BLaER1 (cell line): ENCODE measurements at regions not wholly inside any gene's neighbourhood (a gene's known extent, or its start where the extent isn't known, plus 50 kb on each side); places are given as distances from the start of the nearest gene placed in this dataset.

ENCODE experiments used
- H3K27ac ChIP-seq: shearing (Covaris generic); formaldehyde crosslinking; 2 replicates; pipeline ENCODE4 v1.8.1; 2022
- H3K27me3 ChIP-seq: shearing (Covaris generic); formaldehyde crosslinking; 2 replicates; pipeline ENCODE4 v1.8.1; 2022
- H3K36me3 ChIP-seq: shearing (Covaris generic); formaldehyde crosslinking; 2 replicates; pipeline ENCODE4 v1.8.1; 2022
- H3K4me1 ChIP-seq: shearing (Covaris generic); formaldehyde crosslinking; 2 replicates; pipeline ENCODE4 v1.8.1; 2022
- H3K4me2 ChIP-seq: shearing (Covaris generic); formaldehyde crosslinking; 2 replicates; pipeline ENCODE4 v1.8.1; 2022
- H3K4me3 ChIP-seq: shearing (Covaris generic); formaldehyde crosslinking; 2 replicates; pipeline ENCODE4 v1.8.1; 2022
- H3K9ac ChIP-seq: shearing (Covaris generic); formaldehyde crosslinking; 2 replicates; pipeline ENCODE4 v1.8.1; 2022
- H3K9me3 ChIP-seq: shearing (Covaris generic); formaldehyde crosslinking; 2 replicates; pipeline ENCODE4 v1.8.1; 2022
- H4K20me1 ChIP-seq: shearing (Covaris generic); formaldehyde crosslinking; 2 replicates; pipeline ENCODE4 v1.8.1; 2022
- Cebpa-rat ChIP-seq: shearing (Covaris generic); IDR thresholded peaks from 2 replicates; pipeline ENCODE4 v1.8.1; 2022

DNA sequence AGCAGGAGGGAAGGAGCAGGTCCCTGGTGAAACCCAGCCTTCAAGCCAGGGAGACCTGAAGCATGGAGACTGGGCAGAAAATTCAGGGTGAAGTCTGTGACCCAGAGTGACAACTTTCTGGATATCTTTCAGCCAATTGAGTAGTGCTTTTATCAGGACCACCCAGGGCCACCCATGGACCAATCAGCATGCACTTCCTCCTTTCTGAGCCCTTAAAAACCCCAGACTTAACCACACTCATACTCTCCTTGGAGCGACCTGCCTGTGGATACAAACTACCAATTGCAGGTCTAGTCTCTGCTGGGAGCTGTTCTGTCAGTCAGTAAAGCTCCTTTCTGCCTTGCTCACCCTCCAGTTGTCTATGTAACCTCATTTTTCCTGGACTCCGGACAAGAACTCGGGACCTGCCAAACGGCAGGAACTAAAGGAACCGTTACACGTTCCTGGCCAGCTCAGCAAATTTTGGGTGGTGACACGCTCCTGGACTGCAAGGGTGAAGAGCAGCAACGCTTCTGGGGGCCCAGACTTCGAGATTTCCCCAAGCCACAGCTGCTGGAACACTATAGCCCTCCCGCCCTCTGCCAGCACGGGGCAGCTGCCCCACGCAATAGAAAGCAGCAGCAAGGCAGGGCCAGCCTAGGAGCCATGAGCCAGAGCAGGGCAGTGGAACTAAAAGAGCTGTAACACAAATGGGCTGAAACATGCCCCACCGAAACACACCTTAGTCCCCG lies 1183.4 kb downstream of the AMY1C start:
- Histone ChIP-seq H3K27ac (peak overlapping the region; percentile 76), H3K9me3 (peaks cover 45% of the 10 kb centered on the region; the same call in 1 of the 2 replicates), H3K9ac (peak overlapping the region; percentile 57), H3K27me3 (no peaks in the 10 kb centered on the region), H3K4me1 (peaks cover 49% of the 10 kb centered on the region), H3K36me3 (peaks cover 6% of the 10 kb centered on the region; the same call in 1 of the 2 replicates), H3K4me2 (peak overlapping the region; percentile 75), H4K20me1 (no peaks in the 10 kb centered on the region), H3K4me3 (peak overlapping the region; percentile 46; the same call in 1 of the 2 replicates)
- TF ChIP-seq Cebpa-rat: no peak

DNA sequence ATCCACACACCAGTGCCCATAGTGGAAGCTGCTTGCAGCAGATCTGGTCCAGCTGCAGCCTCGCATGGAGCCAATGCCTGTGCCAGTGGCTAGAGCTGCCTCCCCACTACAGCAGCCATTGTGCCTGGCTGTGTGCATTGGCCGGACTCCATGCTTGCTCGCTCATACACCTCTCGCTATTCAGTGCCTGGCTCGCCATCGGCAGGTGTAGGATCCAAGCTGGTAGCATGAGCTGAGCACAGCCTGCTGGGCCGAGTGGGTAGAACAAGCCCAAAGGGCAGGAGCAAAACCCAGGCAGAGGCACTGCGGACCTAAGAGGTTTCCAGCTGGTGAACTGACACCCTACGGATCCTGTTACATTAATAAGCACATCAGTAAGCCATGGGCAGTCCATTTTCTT lies 1184.1 kb downstream of the AMY1C start:
- Histone ChIP-seq H3K4me3 (no peak overlapping the region), H3K36me3 (0 out of 2 replicates have a peak, but pooled peaks cover 6% of the 10 kb centered on the region), H3K4me1 (peaks cover 49% of the 10 kb centered on the region), H4K20me1 (no peaks in the 10 kb centered on the region), H3K9ac (no peak overlapping the region), H3K27me3 (no peaks in the 10 kb centered on the region), H3K9me3 (peaks cover 38% of the 10 kb centered on the region; the same call in 1 of the 2 replicates), H3K27ac (peak overlapping the region; percentile 76), H3K4me2 (peak overlapping the region; percentile 75; the same call in 1 of the 2 replicates)
- TF ChIP-seq Cebpa-rat: no peak

DNA sequence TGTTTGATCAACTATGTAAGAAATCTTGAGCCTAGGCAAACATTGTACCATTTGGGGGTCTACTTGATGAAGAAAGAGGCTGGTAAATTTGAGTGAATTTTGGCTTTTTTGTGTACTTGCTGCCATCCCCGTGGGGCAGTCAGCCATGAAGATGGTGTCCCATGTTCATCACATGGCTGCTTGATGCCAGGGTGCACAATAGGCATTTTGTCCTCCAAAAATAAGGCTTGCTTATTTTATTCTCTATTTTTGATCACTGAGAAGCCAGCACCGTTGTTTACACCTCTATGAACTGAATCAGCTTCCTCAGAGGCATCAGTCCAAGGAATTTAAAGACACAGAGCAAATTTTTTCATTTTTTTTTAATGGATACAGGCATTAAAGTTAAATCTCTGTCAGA lies 1195.7 kb downstream of the AMY1C start:
- no peaks in the 10 kb centered on the region for H3K36me3 ChIP-seq
- H3K27ac ChIP-seq: no peak overlapping the region
- H3K27me3 ChIP-seq: no peaks in the 10 kb centered on the region
- H4K20me1 ChIP-seq: no peaks in the 10 kb centered on the region
- H3K4me2 ChIP-seq: no peak overlapping the region
- no peak overlapping the region for H3K4me3 ChIP-seq
- H3K9ac ChIP-seq: no peak overlapping the region
- no peaks in the 10 kb centered on the region for H3K4me1 ChIP-seq
- peaks cover 34% of the 10 kb centered on the region for H3K9me3 ChIP-seq
- TF ChIP-seq Cebpa-rat: no peak

DNA sequence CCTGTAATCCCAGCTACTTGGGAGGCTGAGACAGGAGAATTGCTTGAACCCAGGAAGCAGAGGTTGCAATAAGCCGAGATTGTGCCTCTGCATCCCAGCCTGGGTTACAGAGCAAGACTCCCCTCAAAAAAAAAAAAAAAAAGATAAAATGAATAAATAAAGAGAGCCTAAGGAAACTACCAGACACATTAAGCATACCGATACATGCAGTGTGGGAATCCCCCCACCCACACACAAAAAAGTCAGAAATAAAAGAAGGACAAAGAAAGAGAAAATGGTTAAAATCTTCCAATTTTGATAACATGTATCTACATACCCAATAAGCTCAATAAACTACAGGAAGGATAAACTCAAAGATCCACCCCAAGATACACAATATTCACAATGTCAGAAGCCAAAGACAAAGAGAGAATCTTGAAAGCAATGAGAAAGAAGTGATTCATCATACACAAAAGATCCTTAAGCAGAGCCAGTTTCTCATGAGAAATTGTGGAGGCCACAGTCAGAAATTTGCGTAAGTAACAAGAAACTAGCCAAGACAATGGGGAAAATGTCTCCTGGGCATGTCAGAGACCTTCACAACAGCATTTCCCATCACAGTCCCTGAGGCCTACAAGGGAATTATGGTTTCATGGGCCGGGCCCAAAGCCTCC lies 1197.0 kb downstream of the AMY1C start:
- no peak overlapping the region for H3K27ac ChIP-seq
- H3K4me1 ChIP-seq: no peaks in the 10 kb centered on the region
- H3K4me2 ChIP-seq: no peak overlapping the region
- no peak for TF ChIP-seq Cebpa-rat
- no peaks in the 10 kb centered on the region for H4K20me1 ChIP-seq
- peaks cover 27% of the 10 kb centered on the region for H3K9me3 ChIP-seq
- no peaks in the 10 kb centered on the region for H3K36me3 ChIP-seq
- no peaks in the 10 kb centered on the region for H3K27me3 ChIP-seq
- H3K4me3 ChIP-seq: no peak overlapping the region
- H3K9ac ChIP-seq: no peak overlapping the region

DNA sequence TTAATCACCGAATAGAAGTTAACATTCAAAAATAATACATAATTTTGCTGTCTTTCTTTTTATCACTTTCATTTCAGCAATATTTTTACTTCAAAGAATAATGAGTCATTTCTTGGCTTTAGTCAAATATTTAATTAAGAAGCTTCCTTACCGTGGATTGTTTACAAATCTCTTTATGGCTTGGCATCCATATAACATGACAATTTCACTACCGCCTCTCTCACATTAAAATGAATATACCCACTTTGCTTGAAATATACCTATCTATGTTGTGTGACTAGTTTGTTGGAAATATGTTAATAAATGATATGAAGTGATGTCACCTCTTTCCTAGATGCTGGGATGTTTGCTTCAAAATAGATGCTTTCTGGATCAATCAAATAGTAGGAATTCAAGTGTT lies 1203.9 kb downstream of the AMY1C start:
- TF ChIP-seq Cebpa-rat: no peak
- Histone ChIP-seq H4K20me1 (no peaks in the 10 kb centered on the region), H3K4me2 (no peak overlapping the region), H3K4me1 (no peaks in the 10 kb centered on the region), H3K9ac (no peak overlapping the region), H3K4me3 (no peak overlapping the region), H3K27ac (no peak overlapping the region), H3K9me3 (peaks cover 2% of the 10 kb centered on the region), H3K36me3 (no peaks in the 10 kb centered on the region), H3K27me3 (no peaks in the 10 kb centered on the region)

DNA sequence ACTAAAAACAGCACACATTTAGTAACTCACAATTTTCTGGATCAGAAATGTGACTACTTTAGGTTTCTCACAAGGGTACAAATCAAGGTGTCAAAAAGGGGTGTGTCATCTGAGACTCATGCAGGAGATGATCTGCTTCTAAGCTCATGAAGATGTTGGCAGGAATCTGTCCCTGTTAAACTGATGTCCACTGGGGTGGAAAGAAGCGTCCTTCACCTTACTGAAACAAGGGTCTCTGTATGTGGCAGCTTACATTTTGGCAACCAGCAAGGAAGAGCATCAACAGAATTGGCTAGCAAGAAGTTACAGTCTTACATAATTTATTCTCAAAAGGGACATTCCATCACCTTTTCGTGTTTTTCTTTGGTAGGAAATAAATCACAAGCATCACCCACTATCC lies 1223.8 kb downstream of the AMY1C start:
- TF ChIP-seq Cebpa-rat: no peak

DNA sequence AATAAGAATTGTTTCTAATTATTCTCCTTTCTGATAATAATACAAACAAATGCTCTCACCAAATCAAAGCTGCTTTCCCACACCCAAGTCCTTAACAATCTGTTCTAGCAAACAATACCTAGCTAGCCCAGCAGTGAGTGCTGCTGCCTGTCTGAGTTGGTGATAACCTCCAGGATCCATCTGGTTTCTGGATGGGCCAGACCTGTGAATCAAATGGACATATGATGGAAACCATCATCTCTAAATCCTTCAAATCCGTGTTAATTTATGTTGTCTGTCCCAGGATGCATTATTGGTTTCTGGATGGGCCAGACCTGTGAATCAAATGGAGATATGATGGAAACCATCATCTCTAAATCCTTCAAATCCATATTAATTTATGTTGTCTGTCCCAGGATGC lies 1230.0 kb downstream of the AMY1C start:
- Histone ChIP-seq H3K9me3 (peaks cover 52% of the 10 kb centered on the region), H3K27me3 (no peaks in the 10 kb centered on the region), H3K4me2 (no peak overlapping the region), H3K36me3 (peaks cover 16% of the 10 kb centered on the region; the same call in 1 of the 2 replicates), H4K20me1 (no peaks in the 10 kb centered on the region), H3K9ac (no peak overlapping the region), H3K27ac (no peak overlapping the region), H3K4me1 (no peaks in the 10 kb centered on the region), H3K4me3 (no peak overlapping the region)
- no peak for TF ChIP-seq Cebpa-rat

More for the DNA sequence above, 1223.8 kb downstream of the AMY1C start:
- H3K27ac ChIP-seq: no peak overlapping the region
- no peaks in the 10 kb centered on the region for H3K4me1 ChIP-seq
- no peak overlapping the region for H3K4me3 ChIP-seq
- H3K4me2 ChIP-seq: no peak overlapping the region
- H3K27me3 ChIP-seq: no peaks in the 10 kb centered on the region
- H4K20me1 ChIP-seq: no peaks in the 10 kb centered on the region
- H3K9me3 ChIP-seq: peaks cover 4% of the 10 kb centered on the region; the same call in 1 of the 2 replicates
- peaks cover 4% of the 10 kb centered on the region; the same call in 1 of the 2 replicates for H3K36me3 ChIP-seq
- H3K9ac ChIP-seq: no peak overlapping the region

DNA sequence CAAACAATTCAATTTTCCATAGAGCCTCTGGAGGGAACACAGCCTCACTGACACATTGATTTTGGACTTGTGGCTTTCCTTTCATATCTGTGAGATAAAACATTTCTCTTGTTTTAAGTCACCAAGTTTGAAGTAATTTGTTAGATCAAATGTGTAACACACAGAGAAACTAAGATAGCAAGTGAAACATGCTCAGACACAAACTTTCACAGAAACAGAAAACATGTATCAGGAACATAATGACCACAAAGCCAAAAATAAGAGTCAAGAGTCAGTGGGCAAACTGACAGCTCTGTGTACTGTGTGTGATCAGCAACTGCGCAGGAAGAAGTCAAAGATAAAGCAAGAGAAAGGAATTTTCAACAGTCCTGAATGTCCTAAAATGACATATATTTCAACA lies 1237.5 kb downstream of the AMY1C start:
- Histone ChIP-seq H3K4me2 (peak overlapping the region; percentile 79), H3K9ac (peak overlapping the region; percentile 68), H3K9me3 (peaks cover 34% of the 10 kb centered on the region), H3K4me3 (peak overlapping the region; percentile 44; the same call in 1 of the 2 replicates), H4K20me1 (no peaks in the 10 kb centered on the region), H3K27me3 (no peaks in the 10 kb centered on the region), H3K27ac (peak overlapping the region; percentile 78), H3K4me1 (peaks cover 45% of the 10 kb centered on the region), H3K36me3 (peaks cover 5% of the 10 kb centered on the region; the same call in 1 of the 2 replicates)
- TF ChIP-seq Cebpa-rat: no peak

DNA sequence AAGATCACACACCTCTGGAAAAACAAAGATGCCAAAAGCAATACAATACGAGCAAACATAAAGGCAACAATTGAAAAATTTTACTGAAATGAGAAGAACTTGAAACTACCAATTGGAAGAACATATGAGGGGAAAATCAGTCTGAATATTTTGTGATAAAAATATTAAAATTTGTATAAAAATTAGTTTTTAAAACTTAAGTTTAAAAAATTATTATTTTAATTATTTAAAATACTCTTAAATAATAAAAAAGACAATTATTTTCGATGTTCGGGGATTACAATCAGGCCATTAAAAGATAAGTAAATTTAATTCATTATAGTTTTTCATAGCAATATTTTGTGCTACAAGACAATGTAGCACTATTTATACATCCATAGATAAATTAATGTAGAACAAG lies 1239.3 kb downstream of the AMY1C start:
- Histone ChIP-seq H3K27ac (no peak overlapping the region), H3K9ac (no peak overlapping the region), H3K27me3 (no peaks in the 10 kb centered on the region), H3K4me2 (peak overlapping the region; percentile 57; the same call in 1 of the 2 replicates), H3K4me3 (no peak overlapping the region), H3K36me3 (no peaks in the 10 kb centered on the region; the same call in 1 of the 2 replicates), H3K9me3 (peaks cover 23% of the 10 kb centered on the region), H3K4me1 (peaks cover 50% of the 10 kb centered on the region), H4K20me1 (no peaks in the 10 kb centered on the region)
- TF ChIP-seq Cebpa-rat: no peak

DNA sequence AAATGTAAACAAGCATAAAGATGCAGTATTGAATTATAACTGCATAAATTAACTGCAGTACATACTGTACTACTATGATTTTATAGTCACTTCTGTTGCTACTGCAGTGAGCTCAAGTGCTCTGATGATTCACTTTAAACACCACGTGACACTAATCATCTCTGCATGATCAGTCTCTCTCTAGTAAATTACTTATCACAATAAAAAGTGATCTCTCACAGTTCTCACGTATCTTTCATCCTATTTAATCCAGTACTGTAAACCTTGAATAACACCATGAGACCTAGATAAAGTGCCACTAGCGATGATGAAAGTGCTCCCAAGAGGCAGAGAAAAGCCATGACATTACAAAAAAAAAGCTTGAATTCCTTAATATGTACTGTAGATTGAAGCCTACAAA lies 1242.0 kb downstream of the AMY1C start:
- no peak overlapping the region for H3K27ac ChIP-seq

More for the DNA sequence above, 1242.0 kb downstream of the AMY1C start:
- no peak for TF ChIP-seq Cebpa-rat
- H3K4me1 ChIP-seq: peaks cover 36% of the 10 kb centered on the region
- H3K4me2 ChIP-seq: peak overlapping the region; percentile 30; the same call in 1 of the 2 replicates
- H4K20me1 ChIP-seq: no peaks in the 10 kb centered on the region
- no peak overlapping the region for H3K9ac ChIP-seq
- peaks cover 18% of the 10 kb centered on the region; the same call in 1 of the 2 replicates for H3K9me3 ChIP-seq
- H3K27me3 ChIP-seq: no peaks in the 10 kb centered on the region
- H3K36me3 ChIP-seq: no peaks in the 10 kb centered on the region; the same call in 1 of the 2 replicates
- no peak overlapping the region for H3K4me3 ChIP-seq
